Astrocyte of the cerebellum (primary cell): ENCODE measurements at regions not wholly inside any gene's neighbourhood (a gene's known extent, or its start where the extent isn't known, plus 50 kb on each side); places are given as distances from the start of the nearest gene placed in this dataset.

Experiments
- DNase-seq: peaks from one replicate; pipeline ENCODE4 v3.0.0-alpha.2; 2011; ENCODE audit warnings: low read depth
- H3K4me3 ChIP-seq: 2 replicates; pipeline ENCODE4 v1.5.1; 2011; ENCODE audit warnings: mild to moderate bottlenecking, low read depth, low read length, moderate library complexity
- in situ Hi-C: cut with HindIII; loops from 2 replicates; pipeline ENCODE4 v1.10.0; 2017; ENCODE audit warnings: low sequenced_read_pairs
- TF ChIP-seq, protein P1 (sequence below): IDR thresholded peaks from 2 replicates; pipeline ENCODE4 v1.5.1; 2012; ENCODE audit warnings: low read length, low read depth, moderate library complexity, mild to moderate bottlenecking; ENCODE audit errors: missing control alignments

DNA sequence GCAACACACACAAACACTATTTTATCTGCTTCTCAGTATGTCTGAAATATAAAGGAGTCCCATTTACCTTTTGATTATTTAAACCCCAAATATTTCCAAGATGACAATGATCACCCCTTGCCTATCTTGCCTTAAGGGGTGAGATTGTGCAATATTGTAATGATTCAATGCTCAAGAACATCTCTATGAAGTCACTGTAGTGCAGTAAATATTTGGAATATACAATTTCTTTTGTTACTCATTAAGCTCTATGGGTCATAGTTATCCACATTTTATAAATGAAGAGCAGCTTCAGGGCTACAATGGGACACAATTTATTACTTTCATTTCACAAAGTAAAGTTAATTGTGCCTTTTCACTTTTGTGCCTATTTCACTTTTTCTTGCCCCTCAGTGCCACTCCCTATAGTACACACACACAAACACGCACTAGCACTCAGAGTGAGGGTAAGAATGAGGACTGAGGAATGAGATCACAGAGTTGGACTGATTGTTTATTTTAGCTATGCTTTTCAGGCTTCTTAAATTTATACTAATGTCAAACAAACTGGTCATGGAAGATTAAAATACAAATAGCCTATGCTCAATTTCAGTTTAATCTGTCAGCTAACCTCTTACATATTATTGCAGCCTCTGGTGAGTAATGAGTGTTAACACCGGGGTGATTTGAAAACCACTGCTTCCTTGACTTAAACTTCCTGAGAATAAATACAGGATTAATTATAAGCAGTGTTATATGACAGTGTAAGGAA, 521.0 kb upstream of the B3GALT2 start:
- in situ Hi-C loops = no loop called here
- DNase-seq = peak; percentile 8
- no peak overlapping the region for H3K4me3 ChIP-seq

DNA sequence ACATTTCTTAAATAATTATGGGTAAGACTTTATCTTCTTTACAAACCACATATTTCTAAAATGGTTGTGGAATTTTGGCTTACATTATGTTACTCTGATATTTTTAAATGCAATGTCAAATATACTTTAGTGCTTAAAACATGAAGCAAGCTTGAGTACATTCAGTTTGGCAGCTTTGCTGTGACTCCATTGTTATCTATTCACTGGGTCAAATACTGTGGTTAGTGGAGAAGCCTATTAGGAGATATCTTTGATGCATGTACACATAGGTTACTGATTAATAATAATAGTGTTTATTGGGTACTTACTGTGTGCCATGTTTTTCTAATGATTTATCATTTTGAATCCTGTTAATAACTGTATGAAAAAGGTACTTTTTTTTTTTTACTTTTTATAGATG, 520.4 kb upstream of the B3GALT2 start:
- in situ Hi-C loops = no loop called here
- no peak overlapping the region for H3K4me3 ChIP-seq
- TF ChIP-seq, protein P1, sequence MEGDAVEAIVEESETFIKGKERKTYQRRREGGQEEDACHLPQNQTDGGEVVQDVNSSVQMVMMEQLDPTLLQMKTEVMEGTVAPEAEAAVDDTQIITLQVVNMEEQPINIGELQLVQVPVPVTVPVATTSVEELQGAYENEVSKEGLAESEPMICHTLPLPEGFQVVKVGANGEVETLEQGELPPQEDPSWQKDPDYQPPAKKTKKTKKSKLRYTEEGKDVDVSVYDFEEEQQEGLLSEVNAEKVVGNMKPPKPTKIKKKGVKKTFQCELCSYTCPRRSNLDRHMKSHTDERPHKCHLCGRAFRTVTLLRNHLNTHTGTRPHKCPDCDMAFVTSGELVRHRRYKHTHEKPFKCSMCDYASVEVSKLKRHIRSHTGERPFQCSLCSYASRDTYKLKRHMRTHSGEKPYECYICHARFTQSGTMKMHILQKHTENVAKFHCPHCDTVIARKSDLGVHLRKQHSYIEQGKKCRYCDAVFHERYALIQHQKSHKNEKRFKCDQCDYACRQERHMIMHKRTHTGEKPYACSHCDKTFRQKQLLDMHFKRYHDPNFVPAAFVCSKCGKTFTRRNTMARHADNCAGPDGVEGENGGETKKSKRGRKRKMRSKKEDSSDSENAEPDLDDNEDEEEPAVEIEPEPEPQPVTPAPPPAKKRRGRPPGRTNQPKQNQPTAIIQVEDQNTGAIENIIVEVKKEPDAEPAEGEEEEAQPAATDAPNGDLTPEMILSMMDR = no peak
- no peak for DNase-seq

More for the DNA sequence above, 521.0 kb upstream of the B3GALT2 start:
- TF ChIP-seq, protein P1 = no peak

DNA sequence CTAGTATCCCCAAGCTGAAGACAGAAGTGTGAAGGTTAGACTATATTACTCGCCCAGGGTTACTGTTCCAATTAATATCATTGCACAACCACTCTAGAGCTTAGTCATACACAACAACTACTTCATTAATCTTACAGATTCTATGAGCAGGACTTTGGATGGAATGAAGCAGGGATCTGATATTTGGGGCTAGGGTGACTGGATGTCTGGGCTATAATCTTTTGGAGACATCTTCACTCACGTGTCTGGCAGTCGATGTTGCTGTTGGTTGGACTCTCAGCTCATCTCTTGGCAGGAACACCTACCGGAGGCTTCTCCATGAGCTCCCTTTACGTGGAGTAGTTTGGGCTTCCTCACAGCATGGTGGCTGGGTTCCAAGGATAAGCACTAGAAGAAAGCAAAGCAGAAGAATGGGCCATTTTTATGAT, 519.2 kb upstream of the B3GALT2 start:
- TF ChIP-seq, protein P1 = no peak
- in situ Hi-C loops = no loop called here
- no peak for DNase-seq
- no peak overlapping the region for H3K4me3 ChIP-seq

DNA sequence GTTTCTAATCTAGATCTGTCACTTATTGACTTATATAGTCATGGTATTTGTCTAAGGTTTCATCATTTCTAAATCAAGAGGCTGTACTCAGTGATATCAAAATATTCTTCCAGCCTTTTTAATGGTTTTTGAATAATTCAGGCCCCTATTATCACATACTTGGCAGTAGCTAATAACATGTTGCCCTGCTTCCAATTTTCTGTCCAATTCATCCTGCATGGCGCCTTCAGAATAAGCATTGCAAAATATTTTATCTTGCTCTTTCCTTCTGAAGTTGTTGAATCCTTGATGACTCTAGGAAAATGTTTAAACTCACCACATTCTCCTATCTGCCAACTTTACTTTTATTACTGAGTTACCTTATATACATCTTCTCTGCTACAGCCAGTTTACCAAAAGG, 517.2 kb upstream of the B3GALT2 start:
- DNase-seq = no peak
- in situ Hi-C loops = no loop called here
- no peak overlapping the region for H3K4me3 ChIP-seq
- TF ChIP-seq, protein P1 = no peak

DNA sequence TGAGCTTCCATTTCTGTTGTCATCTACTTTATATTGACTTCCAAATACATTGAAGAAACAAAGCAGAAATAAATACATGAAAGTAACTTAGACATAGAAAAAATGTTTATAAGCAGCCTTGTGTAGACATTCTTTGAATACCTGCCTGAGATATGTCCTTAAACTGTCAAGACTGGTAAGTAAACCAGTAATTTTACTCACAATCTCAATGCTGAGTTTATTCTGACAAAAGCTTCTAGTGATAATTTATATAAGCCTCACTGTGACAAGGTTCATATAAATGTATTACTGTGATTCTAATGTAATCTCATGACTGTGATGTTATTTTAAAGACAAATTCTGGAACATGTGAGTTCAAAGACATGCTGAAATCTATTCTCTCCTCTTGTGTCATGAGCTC, 516.7 kb upstream of the B3GALT2 start:
- no peak for DNase-seq
- TF ChIP-seq, protein P1 = no peak
- H3K4me3 ChIP-seq = no peak overlapping the region
- in situ Hi-C loops = no loop called here

DNA sequence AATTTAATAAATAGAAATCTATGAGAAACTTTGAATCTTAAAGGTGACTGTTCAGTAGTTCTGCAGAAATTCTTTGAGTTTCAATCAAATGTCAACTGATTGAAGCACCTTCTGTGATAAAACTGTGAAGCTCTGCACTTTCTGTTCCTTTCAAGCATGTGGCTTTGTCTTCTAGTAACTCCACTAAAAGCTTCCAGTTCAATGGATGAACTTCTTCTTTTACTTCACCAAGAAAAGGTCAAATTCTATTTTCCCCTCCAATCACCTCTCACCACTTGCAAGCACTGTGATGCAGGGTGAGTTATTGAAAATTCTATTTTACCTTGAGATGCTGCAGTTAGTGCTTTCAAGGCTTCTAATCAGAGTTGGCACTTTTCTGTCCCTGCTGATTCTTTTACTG, 515.3 kb upstream of the B3GALT2 start:
- TF ChIP-seq, protein P1 = no peak
- in situ Hi-C loops = no loop called here
- no peak for DNase-seq
- H3K4me3 ChIP-seq = no peak overlapping the region
